H1 (cell line): ENCODE measurements at regions not wholly inside any gene's neighbourhood (a gene's known extent, or its start where the extent isn't known, plus 50 kb on each side); places are given as distances from the start of the nearest gene placed in this dataset.

Experiments used
- CTCF ChIA-PET: fragments of 300-600 bp; sonication (Branson Sonifier 250); formaldehyde crosslinking; loops from one replicate; lab custom pipeline; 2021; ENCODE audit not compliant: partially characterized antibody; lab: Charles Lee
- POLR2A ChIA-PET: fragments of 300-600 bp; sonication (Branson Sonifier 250); formaldehyde crosslinking; loops from one replicate; lab custom pipeline; 2021; ENCODE audit warnings: inconsistent platforms; ENCODE audit not compliant: partially characterized antibody; lab: Charles Lee
- DNase-seq, 2 experiments: peaks; one replicate each; pipeline versions ENCODE4 v3.0.0 to v3.0.0-alpha.2; 2010 to 2022; ENCODE audit warnings: low spot score in 2 of 2, low read depth in 1 of 2, mixed read lengths in 1 of 2
- FAIRE-seq: peaks from 2 replicates; lab custom pipeline; 2011; peaks lifted over from hg19 to GRCh38; lab: Jason Lieb, UNC
- H2AFZ ChIP-seq: 2 replicates; pipeline ENCODE4 v1.8.1; 2012; ENCODE audit warnings: low read length, inconsistent platforms
- H2AK5ac ChIP-seq: 2 replicates; pipeline ENCODE4 v1.6.1; 2013; ENCODE audit warnings: low read depth, low read length
- H2BK120ac ChIP-seq: replicated peaks from 2 replicates; pipeline ENCODE3; 2013; ENCODE audit warnings: low read depth, low read length, inconsistent platforms
- H2BK12ac ChIP-seq: 2 replicates; pipeline ENCODE4 v1.6.1; 2013; ENCODE audit warnings: low read depth, low read length
- H2BK15ac ChIP-seq: 2 replicates; pipeline ENCODE4 v1.6.1; 2013; ENCODE audit warnings: low read length
- H2BK20ac ChIP-seq: 2 replicates; pipeline ENCODE4 v1.6.1; 2013; ENCODE audit warnings: low read length
- H2BK5ac ChIP-seq: 2 replicates; pipeline ENCODE4 v1.6.1; 2013; ENCODE audit warnings: low read depth, low read length
- H3K14ac ChIP-seq: 2 replicates; pipeline ENCODE4 v1.6.1; 2013; ENCODE audit warnings: inconsistent platforms; ENCODE audit not compliant: insufficient read length
- H3K18ac ChIP-seq: 2 replicates; pipeline ENCODE4 v1.6.1; 2013; ENCODE audit warnings: low read length; ENCODE audit errors: extremely low read depth
- H3K23ac ChIP-seq: 2 replicates; pipeline ENCODE4 v1.6.1; 2013; ENCODE audit warnings: inconsistent platforms; ENCODE audit not compliant: insufficient read length
- H3K23me2 ChIP-seq: 2 replicates; pipeline ENCODE4 v1.6.1; 2013; ENCODE audit warnings: low read depth, low read length
- H3K27ac ChIP-seq: 2 replicates; pipeline ENCODE4 v1.6.1; 2011; ENCODE audit warnings: low read depth, low read length, inconsistent platforms
- H3K27me3 ChIP-seq, 4 experiments: replicated peaks in 1 of 4; 1 replicate in 1 of 4; 2 replicates in 3 of 4; pipeline versions ENCODE4 v1.6.1 to v1.8.1; 2011 to 2013; ENCODE audit warnings: low read length in 3 of 4, mild to moderate bottlenecking in 3 of 4, inconsistent platforms in 2 of 4, mixed read lengths in 2 of 4, moderate library complexity in 1 of 4; ENCODE audit not compliant: control insufficient read depth in 3 of 4, insufficient read depth in 3 of 4; ENCODE audit errors: extremely low read depth in 1 of 4
- H3K36me3 ChIP-seq, 4 experiments: 2 replicates each; pipeline versions ENCODE4 v1.6.1 to v1.8.1; 2011 to 2013; ENCODE audit warnings: mild to moderate bottlenecking in 4 of 4, low read length in 3 of 4, moderate library complexity in 2 of 4, control low read depth in 1 of 4, inconsistent platforms in 1 of 4; ENCODE audit not compliant: insufficient read depth in 4 of 4, control insufficient read depth in 2 of 4
- H3K4ac ChIP-seq: replicated peaks from 2 replicates; pipeline ENCODE3; 2013; ENCODE audit warnings: low read length, low read depth, mixed read lengths, inconsistent platforms; ENCODE audit not compliant: insufficient read length
- H3K4me1 ChIP-seq, 4 experiments: replicated peaks in 1 of 4; 1 replicate in 1 of 4; 2 replicates in 3 of 4; pipeline versions ENCODE4 v1.6.1 to v1.8.1; 2011 to 2013; ENCODE audit warnings: low read length in 3 of 4, inconsistent platforms in 2 of 4, mixed read lengths in 1 of 4; ENCODE audit not compliant: insufficient read depth in 4 of 4, control insufficient read depth in 3 of 4
- H3K4me2 ChIP-seq, 2 experiments: 2 replicates each; pipeline versions ENCODE4 v1.6.1 to v1.8.1; 2011 to 2013; ENCODE audit warnings: low read depth in 2 of 2, low read length in 2 of 2, control low read depth in 1 of 2, inconsistent platforms in 1 of 2, mild to moderate bottlenecking in 1 of 2; ENCODE audit not compliant: insufficient read depth in 1 of 2
- H3K4me3 ChIP-seq, 4 experiments: fragments of 200-600, 300-600 bp in 1 of 4; sonication (generic), shearing (Covaris generic), sonication (Bioruptor Twin) in 1 of 4; 2 replicates each; pipeline versions ENCODE4 v1.5.1 to v1.8.1; 2011 to 2016; ENCODE audit warnings: low read length in 4 of 4, low read depth in 3 of 4, control low read depth in 2 of 4, inconsistent platforms in 2 of 4, mild to moderate bottlenecking in 2 of 4, mixed read lengths in 1 of 4, moderate library complexity in 1 of 4; ENCODE audit not compliant: insufficient read depth in 2 of 4; ENCODE audit errors: extremely low read depth in 1 of 4
- H3K56ac ChIP-seq: replicated peaks from 2 replicates; pipeline ENCODE3; 2013; ENCODE audit warnings: low read depth, mild to moderate bottlenecking, mixed read lengths, low read length, inconsistent platforms; ENCODE audit not compliant: insufficient read length
- H3K79me1 ChIP-seq: 2 replicates; pipeline ENCODE4 v1.6.1; 2013; ENCODE audit warnings: low read depth, low read length, control low read depth
- H3K79me2 ChIP-seq, 2 experiments: 2 replicates each; pipeline versions ENCODE4 v1.6.1 to v1.8.1; 2012 to 2013; ENCODE audit warnings: low read length in 2 of 2, mild to moderate bottlenecking in 2 of 2, inconsistent platforms in 1 of 2; ENCODE audit not compliant: insufficient read depth in 2 of 2, control insufficient read depth in 1 of 2
- H3K9ac ChIP-seq, 4 experiments: replicated peaks in 1 of 4; 1 replicate in 1 of 4; 2 replicates in 3 of 4; pipeline versions ENCODE4 v1.6.1 to v1.8.1; 2011 to 2013; ENCODE audit warnings: low read depth in 3 of 4, low read length in 3 of 4, control low read depth in 2 of 4, mild to moderate bottlenecking in 2 of 4, moderate library complexity in 2 of 4, inconsistent platforms in 1 of 4; ENCODE audit errors: extremely low read depth in 1 of 4
- H3K9me3 ChIP-seq, 2 experiments: 2 replicates each; pipeline versions ENCODE4 v1.6.1 to v1.8.1; 2012 to 2013; ENCODE audit warnings: mild to moderate bottlenecking in 2 of 2, moderate library complexity in 2 of 2, control low read depth in 1 of 2, inconsistent platforms in 1 of 2, low read depth in 1 of 2, low read length in 1 of 2, mixed read lengths in 1 of 2; ENCODE audit not compliant: insufficient read depth in 2 of 2
- H4K20me1 ChIP-seq, 2 experiments: replicated peaks in 1 of 2; 2 replicates each; pipeline versions ENCODE3 to v1.8.1; 2011 to 2013; ENCODE audit warnings: inconsistent platforms in 2 of 2, low read length in 2 of 2, mild to moderate bottlenecking in 1 of 2; ENCODE audit not compliant: insufficient read depth in 2 of 2, control insufficient read depth in 1 of 2
- H4K5ac ChIP-seq: 2 replicates; pipeline ENCODE4 v1.6.1; 2013; ENCODE audit warnings: low read length, low read depth, mixed read lengths, inconsistent platforms; ENCODE audit not compliant: insufficient read length
- H4K8ac ChIP-seq: 2 replicates; pipeline ENCODE4 v1.8.0; 2013; ENCODE audit warnings: mild to moderate bottlenecking, moderate library complexity, low read length, inconsistent platforms; ENCODE audit not compliant: insufficient read depth; ENCODE audit errors: extremely low read depth
- H4K91ac ChIP-seq: replicated peaks from 2 replicates; pipeline ENCODE3; 2013; ENCODE audit warnings: low read length, mixed read lengths, inconsistent platforms; ENCODE audit not compliant: insufficient read length
- SRF ChIP-seq: IDR thresholded peaks from 2 replicates; pipeline ENCODE4 v1.6.1; 2011; ENCODE audit warnings: mild to moderate bottlenecking, low read depth, low read length, moderate library complexity
- WGBS, 2 experiments: shearing (Covaris generic) in 1 of 2; methylation state at CpG; one replicate each; pipeline versions ENCODE4 v1.1.6 to v1.1.7; 2013 to 2015; ENCODE audit warnings: low lambda C conversion rate in 2 of 2, mixed read lengths in 2 of 2, inconsistent platforms in 1 of 2, low coverage in 1 of 2, missing lambda C conversion rate in 1 of 2; ENCODE audit not compliant: insufficient replicate concordance in 2 of 2, insufficient coverage in 1 of 2, insufficient read length in 1 of 2; ENCODE audit errors: extremely low coverage in 1 of 2, missing lambda C conversion rate in 1 of 2; 5-methylcytosine and 5-hydroxymethylcytosine counted together

DNA sequence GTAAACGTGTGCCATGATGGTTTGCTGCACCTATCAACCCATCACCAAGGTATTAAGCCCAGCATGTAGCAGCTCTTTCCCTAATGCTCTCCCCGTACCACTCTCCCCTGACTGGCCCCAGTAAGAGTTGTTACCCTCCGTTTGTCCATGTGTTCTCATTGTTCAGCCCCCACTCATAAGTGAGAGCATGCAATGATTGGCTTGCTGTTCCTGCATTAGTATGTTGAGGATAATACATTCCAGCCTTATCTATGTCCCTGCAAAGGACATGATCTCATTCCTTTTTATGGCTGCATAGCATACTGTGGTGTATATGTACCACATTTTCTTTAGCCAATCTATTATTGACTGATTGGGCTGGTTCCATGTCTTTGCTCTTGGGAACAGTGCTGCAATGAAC is 1294.9 kb upstream of the CDH8 start:
- Histone ChIP-seq H2BK15ac (no peak overlapping the region), H3K9me3 (no peaks in the 10 kb centered on the region), H3K27me3 (no peaks in the 10 kb centered on the region), H3K9ac (no peak overlapping the region), H2AK5ac (no peak overlapping the region), H3K27ac (no peak overlapping the region), H2BK120ac (no peak overlapping the region), H3K18ac (no peak overlapping the region), H3K36me3 (no peaks in the 10 kb centered on the region), H3K79me2 (no peaks in the 10 kb centered on the region), H3K56ac (no peak overlapping the region), H2BK20ac (no peak overlapping the region), H4K5ac (no peak overlapping the region), H4K91ac (no peak overlapping the region), H3K14ac (no peak overlapping the region), H2BK12ac (no peak overlapping the region), H3K79me1 (no peaks in the 10 kb centered on the region), H3K4ac (no peak overlapping the region), H3K23me2 (no peaks in the 10 kb centered on the region), H4K8ac (no peak overlapping the region), H3K4me2 (no peak overlapping the region), H3K23ac (no peak overlapping the region), H3K4me3 (no peak overlapping the region), H2AFZ (no peak overlapping the region), H2BK5ac (no peak overlapping the region), H4K20me1 (no peaks in the 10 kb centered on the region), H3K4me1 (no peaks in the 10 kb centered on the region)
- ChIA-PET CTCF (no interaction called here), POLR2A (no interaction called here)
- DNase-seq (no peak), FAIRE-seq (no peak)
- 89% methylated on average over 3 of the region's 3 CpGs; no CpG with 5 or more reads in 1 of the 2 experiments for WGBS, 2 experiments
- no peak for TF ChIP-seq SRF
